NCI-H1092 treated with DMSO at 0.1 percent for 48 hours (cell line): ENCODE measurements at regions not wholly inside any gene's neighbourhood (a gene's known extent, or its start where the extent isn't known, plus 50 kb on each side); places are given as distances from the start of the nearest gene placed in this dataset.

ENCODE experiments used
- DNase-seq: peaks from one replicate; lab custom pipeline; 2025; lab: John Stamatoyannopoulos, UW

GRCh38 chr3:177942911-177943310 lies 593.3 kb upstream of the KCNMB2 start:
- DNase-seq: no peak

- DNase-seq: no peak
These were observed 592.0 kb upstream of the KCNMB2 start for GRCh38 chr3:177944228-177944661.

GRCh38 chr3:177946048-177946447 lies 590.2 kb upstream of the KCNMB2 start:
- no peak for DNase-seq

- no peak for DNase-seq
These were observed 589.7 kb upstream of the KCNMB2 start for GRCh38 chr3:177946497-177946896.

GRCh38 chr3:177946936-177947335 lies 589.3 kb upstream of the KCNMB2 start:
- no peak for DNase-seq

GRCh38 chr3:177947901-177948300 lies 588.3 kb upstream of the KCNMB2 start:
- no peak for DNase-seq

- no peak for DNase-seq
These were observed 587.4 kb upstream of the KCNMB2 start for GRCh38 chr3:177948716-177949425.

GRCh38 chr3:177959188-177959587 lies 577.0 kb upstream of the KCNMB2 start:
- DNase-seq: no peak

GRCh38 chr3:177960014-177960413 lies 576.2 kb upstream of the KCNMB2 start:
- DNase-seq: no peak

- no peak for DNase-seq
These were observed 575.5 kb upstream of the KCNMB2 start for GRCh38 chr3:177960722-177961121.

- DNase-seq: no peak
These were observed 574.5 kb upstream of the KCNMB2 start for GRCh38 chr3:177961784-177962183.

GRCh38 chr3:177966493-177966892 lies 569.7 kb upstream of the KCNMB2 start:
- no peak for DNase-seq

- no peak for DNase-seq
These were observed 567.3 kb upstream of the KCNMB2 start for GRCh38 chr3:177968891-177969290.

- DNase-seq: no peak
These were observed 562.9 kb upstream of the KCNMB2 start for GRCh38 chr3:177973241-177973840.

- DNase-seq: no peak
These were observed 560.0 kb upstream of the KCNMB2 start for GRCh38 chr3:177976241-177976640.

GRCh38 chr3:177976866-177977265 lies 559.4 kb upstream of the KCNMB2 start:
- DNase-seq: no peak

GRCh38 chr3:177977381-177978158 lies 558.7 kb upstream of the KCNMB2 start:
- no peak for DNase-seq

- no peak for DNase-seq
These were observed 557.3 kb upstream of the KCNMB2 start for GRCh38 chr3:177978946-177979345.

GRCh38 chr3:177979703-177980102 lies 556.5 kb upstream of the KCNMB2 start:
- no peak for DNase-seq

GRCh38 chr3:177981576-177981975 lies 554.7 kb upstream of the KCNMB2 start:
- no peak for DNase-seq

GRCh38 chr3:177982034-177982433 lies 554.2 kb upstream of the KCNMB2 start:
- DNase-seq: no peak

- DNase-seq: no peak
These were observed 552.9 kb upstream of the KCNMB2 start for GRCh38 chr3:177983320-177983719.
